Stimulated activated CD4-positive, alpha-beta T cell treated with anti-CD3 and anti-CD28 coated beads, Interleukin-1b, Interleukin-23, amount 100 ng/mL, for 24 hours (primary cell): ENCODE measurements at regions not wholly inside any gene's neighbourhood (a gene's known extent, or its start where the extent isn't known, plus 50 kb on each side); places are given as distances from the start of the nearest gene placed in this dataset.

Experiments used
- DNase-seq, 4 experiments: peaks; one replicate each; pipeline ENCODE4 v3.0.0-alpha.2; 2020; ENCODE audit warnings: low read depth in 4 of 4, low spot score in 1 of 4

GRCh38 chr10:2659660-2660209 lies 407.6 kb upstream of the PFKP start:
- no peak for DNase-seq

GRCh38 chr10:2658780-2659179 lies 408.6 kb upstream of the PFKP start:
- DNase-seq: no peak

GRCh38 chr10:2650328-2650727 lies 417.0 kb upstream of the PFKP start:
- no peak for DNase-seq

GRCh38 chr10:2641028-2641427 lies 426.3 kb upstream of the PFKP start:
- DNase-seq: no peak

- DNase-seq: no peak
Observed at GRCh38 chr10:2633630-2634029, 433.7 kb upstream of the PFKP start.

- no peak for DNase-seq
Observed at GRCh38 chr10:2631557-2632205, 435.7 kb upstream of the PFKP start.

GRCh38 chr10:2628705-2629104 lies 438.6 kb upstream of the PFKP start:
- no peak for DNase-seq

DNA sequence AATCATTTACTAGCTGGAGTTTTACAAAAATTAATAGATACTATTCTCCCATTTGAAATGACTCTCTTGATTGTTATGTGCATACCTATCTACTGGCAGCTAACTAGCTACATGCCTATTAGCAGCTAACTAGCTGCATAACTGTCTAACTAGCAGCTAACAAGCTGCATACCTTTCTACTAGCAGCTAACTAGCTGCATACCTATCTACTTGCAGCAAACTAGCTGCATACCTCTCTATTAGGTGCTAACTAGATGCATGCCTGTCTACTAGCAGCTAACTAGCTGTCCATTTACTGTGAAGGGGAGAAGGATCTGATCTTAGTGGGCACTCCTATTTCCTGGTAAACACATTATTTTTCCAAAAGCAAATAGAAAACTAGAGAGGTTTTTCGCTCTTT lies 439.4 kb upstream of the PFKP start:
- no peak for DNase-seq

GRCh38 chr10:2625094-2625493 lies 442.3 kb upstream of the PFKP start:
- no peak for DNase-seq

GRCh38 chr10:2623675-2624274 lies 443.6 kb upstream of the PFKP start:
- DNase-seq: no peak

DNA sequence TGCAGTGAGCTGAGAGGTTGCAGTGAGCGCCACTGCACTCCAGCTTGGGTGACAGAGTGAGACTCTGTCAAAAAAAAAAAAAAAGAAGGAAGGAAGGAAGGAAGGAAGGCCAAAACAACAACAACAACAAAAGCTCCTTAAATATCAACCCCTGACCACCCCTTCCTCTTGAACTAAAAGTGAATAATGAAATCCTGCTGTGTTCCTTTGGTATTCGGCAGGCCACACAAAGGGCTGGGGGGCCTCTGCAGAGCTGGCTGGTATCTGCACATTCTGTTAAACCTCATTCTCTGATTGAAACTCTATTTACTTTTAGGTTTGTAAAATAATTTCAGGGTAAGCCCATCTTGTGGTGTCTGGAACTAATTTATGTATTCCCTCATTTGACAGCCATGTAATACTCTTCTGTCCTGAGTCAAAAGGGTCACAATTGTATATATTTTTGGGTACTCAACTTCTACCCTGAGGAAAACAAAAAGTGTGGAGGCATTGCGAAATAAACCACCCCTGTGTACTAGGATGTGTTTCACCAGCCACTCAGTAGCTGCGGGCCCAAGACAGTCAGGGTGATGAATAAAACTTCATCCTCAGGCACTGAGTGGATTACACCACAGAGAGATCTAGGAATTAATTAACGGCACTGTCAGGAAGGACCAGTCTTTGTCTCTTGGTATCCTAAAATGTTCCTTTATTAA lies 446.4 kb upstream of the PFKP start:
- no peak for DNase-seq

DNA sequence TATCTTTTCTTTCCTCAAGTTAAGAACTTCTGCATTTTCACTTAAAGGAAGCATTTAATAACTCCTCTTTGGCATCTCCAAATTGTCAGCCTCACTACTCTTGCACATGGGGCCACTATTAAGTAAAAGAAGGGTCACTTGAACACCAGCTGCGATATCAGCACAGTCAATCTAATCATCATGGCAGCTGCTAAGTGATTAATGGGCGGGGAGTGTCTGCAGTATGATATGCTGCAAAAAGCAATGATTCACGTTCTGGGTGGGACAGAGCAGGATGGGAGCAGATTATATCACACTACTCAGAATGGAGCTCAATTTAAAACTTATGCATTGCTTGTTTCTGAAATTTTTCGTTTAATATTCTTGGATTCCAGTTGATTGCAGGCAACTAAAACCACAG lies 447.4 kb upstream of the PFKP start:
- no peak for DNase-seq

DNA sequence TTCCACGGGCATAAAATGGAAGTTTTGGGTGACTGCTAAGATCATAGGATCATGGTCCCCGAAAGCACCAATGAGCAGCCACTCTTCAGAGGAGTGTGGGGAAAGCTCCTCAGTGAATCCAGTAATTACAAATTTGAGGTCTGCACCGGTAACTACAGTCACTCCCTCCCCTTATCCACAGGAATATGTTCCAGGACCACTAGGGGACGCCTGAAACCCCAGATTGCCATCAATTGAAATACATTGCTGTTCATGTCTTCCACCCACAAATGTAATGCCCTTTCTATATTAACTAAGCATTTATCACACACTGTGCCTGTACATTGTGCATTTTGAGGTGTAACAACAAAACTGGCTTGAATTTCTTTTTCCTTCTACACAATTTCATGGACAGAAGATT lies 447.9 kb upstream of the PFKP start:
- no peak for DNase-seq

DNA sequence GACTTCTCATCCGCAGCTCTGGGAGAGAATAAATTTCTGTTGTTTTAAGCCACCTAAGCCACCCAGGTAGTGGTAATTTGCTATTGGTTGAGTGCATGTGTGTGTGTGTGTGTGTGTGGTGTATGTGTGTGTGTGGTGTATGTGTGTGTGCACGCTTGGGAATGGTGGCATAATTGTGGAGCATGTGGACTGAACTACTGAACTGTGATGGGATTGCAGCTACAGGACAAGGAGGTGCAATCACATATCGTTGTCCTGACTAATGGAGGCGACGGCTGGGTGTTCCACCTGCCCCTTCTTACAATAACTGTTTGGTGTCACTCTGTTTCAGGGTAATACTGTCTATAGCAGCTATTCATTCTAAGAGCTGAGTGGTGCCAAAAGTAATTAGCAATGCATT lies 448.7 kb upstream of the PFKP start:
- no peak for DNase-seq

GRCh38 chr10:2616215-2616614 lies 451.1 kb upstream of the PFKP start:
- DNase-seq: no peak

- no peak for DNase-seq
Observed at GRCh38 chr10:2611603-2612002, 455.7 kb upstream of the PFKP start.

- DNase-seq: no peak
Observed at GRCh38 chr10:2610946-2611345, 456.4 kb upstream of the PFKP start.

DNA sequence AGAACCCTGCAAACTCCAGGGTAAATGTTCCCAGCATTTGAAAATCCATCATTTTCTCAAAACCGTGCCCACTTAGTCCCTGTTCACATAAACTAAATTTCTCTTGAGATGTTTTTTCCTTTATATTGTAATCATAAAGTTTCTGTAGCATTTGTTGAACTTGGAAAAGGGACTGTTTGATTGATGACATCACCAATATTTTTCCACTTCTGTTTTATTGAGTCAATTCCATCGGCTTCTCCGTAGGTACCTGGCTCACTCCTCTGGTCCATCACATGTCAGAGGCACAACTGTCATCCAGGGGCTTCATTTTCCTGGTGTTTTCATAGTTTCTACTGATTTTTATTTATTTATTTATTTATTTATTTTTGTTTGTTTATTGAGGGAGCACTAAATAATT lies 462.5 kb upstream of the PFKP start:
- DNase-seq: no peak

GRCh38 chr10:2599571-2599970 lies 467.8 kb upstream of the PFKP start:
- DNase-seq: no peak

DNA sequence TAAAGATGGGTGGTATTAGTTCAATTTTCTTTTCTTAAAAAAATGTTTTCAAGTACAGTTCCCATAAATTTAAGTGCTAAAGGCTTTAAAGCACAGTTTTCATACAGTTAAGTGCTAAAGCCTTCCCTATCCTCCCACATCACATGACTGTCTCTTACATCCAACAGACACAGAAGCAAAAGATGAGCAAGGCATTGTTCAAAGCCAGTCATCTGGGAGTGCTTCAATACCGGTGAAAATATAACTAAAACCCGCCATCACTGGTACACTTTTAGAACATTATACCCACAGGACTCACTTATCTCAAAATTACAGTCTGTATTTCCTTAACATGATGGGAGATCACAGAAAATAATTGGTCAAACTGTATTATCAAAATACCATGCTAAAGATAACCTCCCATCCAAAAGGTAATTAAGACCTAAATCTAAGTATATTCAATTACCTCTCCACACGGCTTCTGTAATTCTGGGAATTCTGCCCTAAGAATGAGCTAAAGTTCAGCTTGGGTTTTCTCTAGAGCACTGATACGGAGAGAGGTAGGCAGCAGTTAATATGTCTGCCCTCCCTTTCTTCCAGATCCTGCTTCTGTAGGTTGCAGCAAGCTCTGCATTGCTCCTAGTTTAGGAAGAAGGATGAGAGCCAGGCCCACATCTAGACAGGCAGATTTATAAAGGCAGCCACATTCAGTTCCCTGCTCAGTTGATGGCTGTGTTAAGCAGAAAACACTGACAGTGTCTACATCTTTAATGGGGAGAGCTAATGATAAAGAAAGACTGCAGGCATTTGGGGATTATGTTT lies 474.8 kb upstream of the PFKP start:
- no peak for DNase-seq

DNA sequence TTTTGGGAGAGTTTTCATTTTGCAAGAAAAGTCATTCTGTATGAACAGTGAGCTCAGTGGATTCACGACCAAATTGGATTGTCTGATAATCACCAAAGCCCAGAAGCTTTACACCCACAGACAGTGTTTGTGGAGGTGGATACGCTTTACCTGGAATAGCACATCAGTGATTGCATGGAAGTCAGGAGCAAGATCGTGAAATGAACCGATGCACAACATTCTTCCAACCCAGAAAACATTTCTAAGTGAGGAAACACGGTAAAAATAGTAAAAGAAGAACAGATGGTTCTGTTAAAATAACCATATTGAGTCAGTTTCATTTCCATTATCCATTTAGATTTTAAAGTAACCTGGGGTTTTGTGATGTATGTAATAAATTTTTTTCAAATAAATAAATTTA lies 478.2 kb upstream of the PFKP start:
- DNase-seq: no peak

- DNase-seq: no peak
Observed at GRCh38 chr10:2584385-2584784, 483.0 kb upstream of the PFKP start.
